ENCODE measurements at regions not wholly inside any gene's neighbourhood (a gene's known extent, or its start where the extent isn't known, plus 50 kb on each side); places are given as distances from the start of the nearest gene placed in this dataset.
"Not testable (repeated sequence)": the region's sequence is repeated elsewhere in the genome, so short reads cannot be mapped to it uniquely, and the experiment has no call there.

DNA sequence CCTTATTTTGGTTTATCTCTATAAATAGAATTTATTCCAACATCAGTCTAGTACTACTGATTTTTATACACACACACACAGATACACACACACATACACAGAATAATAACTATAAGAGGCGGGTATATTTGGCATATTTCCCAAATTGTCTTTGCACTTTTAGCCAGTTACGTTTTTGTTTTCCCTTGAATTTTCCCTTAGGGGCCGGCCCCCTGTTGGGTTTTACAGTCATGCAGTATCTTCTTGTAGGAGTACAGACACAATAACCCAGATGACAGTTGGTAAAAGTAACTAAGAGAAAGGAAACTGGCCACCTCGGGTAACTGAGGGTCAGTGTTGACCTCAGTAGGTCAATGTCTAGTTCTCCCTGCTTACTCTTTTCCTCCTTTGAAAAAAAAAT, 50.9 kb downstream of the DISP1 start:
- DNase-seq: no peak

DNA sequence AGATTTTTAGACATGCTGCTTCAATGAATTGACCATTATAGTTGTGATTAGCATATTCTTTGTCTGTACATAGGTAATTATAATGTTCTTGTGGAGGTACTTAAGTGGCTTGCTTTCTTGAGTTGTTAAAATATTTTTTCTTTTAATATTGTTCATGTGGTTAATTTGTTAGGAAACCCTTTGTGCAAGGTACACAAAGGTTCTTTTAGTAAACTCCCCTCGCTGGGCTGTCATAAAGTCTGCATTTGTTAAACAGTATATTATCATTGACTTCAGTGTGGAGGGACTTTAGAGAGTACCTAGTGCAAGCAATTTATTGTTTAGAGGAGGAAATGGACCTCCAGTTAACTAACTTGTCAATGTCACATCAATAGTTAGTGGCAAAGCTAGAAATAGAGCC, 52.5 kb downstream of the DISP1 start:
- no peak for DNase-seq

DNA sequence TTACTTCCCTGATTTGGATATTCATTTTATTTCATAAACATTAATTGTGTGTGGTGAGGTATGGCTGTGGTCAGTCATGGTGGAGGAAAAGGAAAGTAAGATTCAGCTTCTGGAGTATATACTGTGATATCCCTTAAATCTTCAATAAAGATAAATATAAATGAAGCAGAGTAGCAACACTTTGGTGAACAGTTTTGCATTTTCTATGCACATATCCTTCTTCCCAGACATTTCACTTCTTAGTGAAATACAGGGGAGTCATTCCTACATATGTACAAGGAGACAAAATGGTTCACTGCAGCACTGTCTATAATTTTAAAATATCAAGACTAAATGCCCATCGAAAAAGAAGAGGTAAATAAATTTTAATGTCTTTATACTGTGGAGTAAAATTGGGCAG, 61.3 kb downstream of the DISP1 start:
- no peak for DNase-seq

DNA sequence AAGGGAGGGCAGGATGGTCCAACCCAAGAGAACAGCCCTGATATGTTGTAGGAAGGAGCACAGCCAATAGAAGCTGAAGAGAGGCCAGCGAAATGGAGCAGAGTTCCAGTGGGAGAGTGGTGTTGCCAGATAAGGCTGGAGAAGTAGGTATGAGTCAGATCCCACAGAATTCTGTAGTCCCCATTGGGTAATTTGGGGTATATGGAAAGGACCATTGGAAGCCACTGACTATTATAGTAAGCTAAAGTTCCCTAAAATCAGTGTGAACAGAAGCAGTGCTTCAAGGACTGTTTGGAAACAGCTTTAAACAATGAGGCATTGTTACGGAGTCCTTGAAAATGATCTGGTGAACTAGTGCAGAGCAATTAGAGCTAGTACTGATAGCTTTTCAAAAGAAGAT, 63.0 kb downstream of the DISP1 start:
- no peak for DNase-seq

DNA sequence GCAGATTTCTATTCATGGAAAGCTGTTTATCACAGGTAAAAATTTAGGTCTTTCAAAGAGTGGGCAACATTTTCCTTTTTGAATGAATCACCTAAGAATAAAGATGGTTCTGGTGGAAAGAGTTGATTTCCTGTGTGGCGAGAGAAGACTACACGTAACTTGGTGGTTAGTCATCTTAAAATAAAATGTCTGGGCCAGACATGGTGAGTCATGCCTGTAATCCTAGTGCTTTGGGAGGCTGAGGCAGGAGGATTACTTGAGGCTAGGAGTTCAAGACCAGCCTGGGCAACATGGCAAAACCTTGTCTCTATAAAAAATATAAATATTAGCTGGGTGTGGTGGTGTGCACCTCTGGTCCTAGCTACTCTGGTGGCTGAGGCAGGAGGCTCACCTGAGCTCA, 65.7 kb downstream of the DISP1 start:
- DNase-seq: peak; percentile 19

DNA sequence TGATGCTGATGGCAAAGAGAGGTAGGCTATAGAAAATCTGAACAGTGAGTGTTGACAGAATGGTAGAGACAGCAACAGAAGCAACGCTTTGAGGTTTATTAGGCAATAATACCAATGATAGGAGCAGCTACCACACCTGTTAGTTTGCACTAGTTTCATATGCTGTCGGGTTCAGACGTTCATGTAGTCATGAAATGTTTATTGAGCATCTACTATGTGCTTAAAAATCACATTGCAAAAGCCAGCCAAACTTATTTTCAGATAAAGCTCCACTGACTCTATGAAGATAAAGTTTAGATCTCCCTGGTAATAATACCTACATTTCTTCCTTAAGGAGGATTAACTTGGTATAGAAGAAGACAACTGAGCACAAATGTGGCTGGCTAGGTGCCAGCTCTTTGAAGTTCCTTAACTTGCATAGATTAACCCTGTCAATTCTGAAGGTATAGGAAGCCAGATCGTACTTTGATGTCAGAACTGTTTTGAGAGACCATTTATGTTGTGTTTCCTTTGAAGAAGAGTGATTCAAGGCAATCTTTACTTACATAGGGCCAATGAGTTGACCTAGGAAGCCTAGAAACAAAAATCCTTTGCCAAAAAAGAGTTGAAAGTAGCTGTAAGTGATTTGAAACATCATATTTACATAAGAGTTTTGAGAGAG, 71.5 kb downstream of the DISP1 start:
- DNase-seq: no peak

DNA sequence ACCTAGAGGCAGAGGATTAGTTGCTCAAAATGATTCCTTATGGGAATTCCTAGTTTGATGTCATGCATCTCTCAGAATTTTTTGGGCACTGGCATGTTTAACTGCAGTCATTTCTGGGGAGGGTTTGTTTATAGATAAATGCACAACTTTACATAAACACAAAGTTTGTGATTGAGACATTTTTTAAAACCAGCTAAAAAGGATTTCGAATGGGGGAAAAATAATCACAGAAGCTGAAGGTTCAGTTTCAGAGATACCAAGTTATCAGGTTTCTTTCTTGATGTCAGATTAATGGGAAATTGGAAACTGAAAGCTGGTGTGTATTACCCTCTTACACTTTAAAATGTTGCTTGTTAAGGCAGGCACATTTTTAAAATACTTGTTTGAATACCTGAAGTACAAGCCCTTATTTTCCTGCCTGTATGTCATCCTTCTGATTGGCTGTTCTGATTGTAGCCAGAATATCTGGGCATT, 72.1 kb downstream of the DISP1 start:
- DNase-seq: no peak

DNA sequence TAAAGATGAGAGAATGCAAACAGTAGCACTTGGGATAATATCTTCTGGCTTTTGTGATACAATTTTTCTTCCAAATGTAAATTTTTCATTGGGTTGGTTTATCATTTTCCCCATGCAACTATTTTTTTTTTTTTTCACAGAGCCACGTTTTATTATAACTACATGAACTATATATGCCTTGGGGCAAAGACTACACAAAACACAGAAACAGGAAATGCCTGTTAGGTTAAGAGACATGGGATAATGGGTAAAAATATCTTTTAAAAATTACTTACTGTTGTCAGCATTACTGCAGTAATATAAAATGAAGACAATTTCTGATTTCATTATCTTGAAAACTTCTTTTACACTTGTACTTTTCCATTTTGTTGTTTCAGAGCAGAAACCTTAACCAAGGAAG, 74.6 kb downstream of the DISP1 start:
- DNase-seq: no peak

DNA sequence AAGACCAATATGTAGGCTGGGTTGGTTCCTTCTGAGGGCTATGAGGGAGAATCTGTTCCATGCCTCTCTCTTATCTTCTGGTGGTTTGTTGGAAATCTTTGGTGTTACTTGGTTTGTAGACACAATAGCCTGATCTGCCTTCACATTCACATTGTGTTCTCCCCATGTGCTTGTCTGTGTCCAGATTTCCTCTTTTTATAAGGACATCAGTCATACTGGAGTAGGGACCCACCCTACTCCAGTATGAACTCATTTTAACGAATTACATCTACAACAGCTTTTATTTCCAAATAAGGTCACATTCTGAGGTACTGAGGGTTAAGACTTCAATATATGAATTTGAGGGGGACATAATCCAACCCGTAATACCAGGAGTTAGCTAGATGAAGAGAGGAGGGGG, 75.9 kb downstream of the DISP1 start:
- DNase-seq: no peak

DNA sequence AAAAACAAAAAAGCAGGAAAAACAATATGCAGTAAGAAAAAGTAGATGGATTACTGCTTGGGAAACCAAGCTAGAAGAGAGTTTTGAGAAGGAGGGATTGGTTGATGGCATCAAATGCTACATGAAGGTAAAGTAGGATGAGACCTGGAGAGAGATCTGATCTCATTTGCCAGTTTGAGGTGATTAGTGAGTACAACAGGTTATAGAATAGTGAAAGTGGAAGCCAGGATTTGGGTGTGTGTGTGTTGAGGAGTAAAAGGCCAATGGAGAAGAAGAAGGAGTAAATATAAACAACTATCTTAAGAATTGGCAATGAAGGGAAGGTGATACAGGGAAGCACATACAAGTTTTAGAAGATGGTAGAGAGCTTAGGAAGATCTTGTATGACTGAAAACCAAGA, 76.7 kb downstream of the DISP1 start:
- DNase-seq: no peak

DNA sequence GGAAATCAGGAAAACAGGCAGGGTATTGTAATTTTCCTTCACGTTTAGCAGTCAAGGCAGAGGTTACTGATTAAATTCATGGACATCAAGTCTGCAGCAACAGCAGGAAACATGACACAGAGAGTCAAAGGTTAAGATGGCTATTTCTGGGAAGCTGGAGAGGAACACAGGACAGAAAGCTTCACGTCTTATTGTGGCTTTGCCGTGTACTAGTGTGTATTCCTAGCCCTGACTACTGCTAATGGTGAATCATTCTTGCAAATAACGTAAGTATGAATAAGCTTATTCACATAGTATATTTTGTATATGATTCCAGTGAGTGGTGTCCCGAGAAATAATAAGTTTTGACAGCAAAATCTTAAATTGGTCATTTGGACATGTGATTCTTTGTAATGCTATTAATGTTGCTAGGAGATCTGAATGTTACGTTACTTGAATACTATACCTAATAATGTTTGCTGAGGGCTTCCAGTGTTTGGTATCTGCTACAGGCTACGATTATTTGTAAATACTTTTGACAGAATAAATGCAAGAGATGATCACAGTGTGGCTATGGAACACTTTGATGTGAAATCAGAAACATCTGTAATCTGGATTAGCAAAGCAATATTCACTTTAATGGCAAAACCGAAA, 77.4 kb downstream of the DISP1 start:
- DNase-seq: no peak

DNA sequence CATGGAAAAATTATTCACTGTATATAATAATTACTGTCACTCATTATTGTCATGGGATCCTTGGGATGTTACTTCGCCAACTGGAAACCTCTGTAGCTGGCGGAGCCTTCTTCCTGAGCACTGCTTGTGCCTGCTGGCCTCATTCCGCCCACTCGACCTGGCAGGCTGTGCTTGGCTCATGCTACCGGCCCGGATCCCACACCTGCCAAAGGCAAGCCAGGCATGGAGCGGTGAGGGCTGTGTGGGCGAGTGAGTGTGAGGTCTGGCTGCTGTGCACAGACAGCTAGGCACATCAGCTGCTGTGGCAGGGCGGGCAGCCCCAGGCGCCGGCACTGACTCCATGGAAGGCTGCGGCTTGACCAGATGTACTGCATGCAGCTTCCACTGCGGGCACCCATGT, 78.4 kb downstream of the DISP1 start:
- DNase-seq: no peak

DNA sequence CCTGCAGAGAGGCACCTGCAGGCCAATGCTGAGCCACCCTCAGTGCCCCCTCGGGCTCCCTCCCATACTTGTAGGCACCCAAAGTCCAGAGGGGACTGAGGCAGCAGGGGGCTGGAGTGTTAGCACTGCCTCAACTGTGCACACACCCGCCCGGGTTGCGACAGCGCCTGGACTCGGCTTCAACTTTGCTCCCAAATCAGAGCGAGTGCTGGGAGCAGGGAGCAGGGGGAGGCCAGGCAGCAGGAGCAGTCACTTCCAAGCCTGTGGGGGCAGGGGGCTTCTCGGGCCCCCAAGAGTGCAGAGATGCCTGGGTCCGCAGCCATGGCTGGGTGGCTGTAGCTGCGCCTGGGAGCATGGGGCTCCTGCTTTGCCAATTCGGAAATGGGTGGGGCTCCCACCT, 79.5 kb downstream of the DISP1 start:
- DNase-seq: no peak

DNA sequence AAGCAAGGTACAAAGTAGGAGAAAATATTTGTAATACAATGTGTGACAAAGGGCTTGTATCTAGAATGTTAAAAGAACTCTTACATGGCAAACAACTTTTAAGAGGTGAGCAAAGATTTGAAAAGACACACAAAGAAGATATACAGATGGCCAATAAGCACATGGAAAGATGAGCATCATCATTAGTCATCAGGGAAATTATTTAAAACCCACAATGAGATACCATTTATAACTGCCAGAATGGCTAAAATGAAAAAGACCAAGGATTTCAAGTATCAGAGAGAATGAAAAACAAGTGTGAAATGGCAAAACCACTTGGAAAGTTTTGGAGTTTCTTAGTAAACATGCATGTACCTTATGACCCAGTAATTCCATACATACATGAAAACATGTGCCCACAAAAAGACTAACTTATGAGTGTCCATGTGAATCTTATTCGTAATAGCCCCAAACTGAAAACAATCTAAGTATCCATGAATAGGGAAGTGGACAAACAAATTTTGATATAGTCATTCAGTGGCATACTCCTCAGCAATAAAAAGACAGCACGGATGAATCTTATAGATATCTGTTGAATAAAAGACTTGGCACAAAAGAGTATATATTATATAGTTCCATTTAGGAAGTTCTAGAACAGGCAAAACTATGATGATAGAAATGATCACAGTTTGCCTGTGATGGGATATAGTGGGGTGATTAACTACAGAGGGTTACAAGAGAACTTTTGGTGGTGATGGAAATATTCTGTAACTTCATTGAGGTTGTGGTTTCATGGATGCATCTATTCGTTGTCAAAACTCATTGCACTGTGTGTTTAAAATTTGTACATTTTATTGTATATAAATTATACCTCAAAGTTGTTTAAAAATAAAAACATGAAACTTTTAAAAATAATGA, 82.0 kb downstream of the DISP1 start:
- no peak for DNase-seq

DNA sequence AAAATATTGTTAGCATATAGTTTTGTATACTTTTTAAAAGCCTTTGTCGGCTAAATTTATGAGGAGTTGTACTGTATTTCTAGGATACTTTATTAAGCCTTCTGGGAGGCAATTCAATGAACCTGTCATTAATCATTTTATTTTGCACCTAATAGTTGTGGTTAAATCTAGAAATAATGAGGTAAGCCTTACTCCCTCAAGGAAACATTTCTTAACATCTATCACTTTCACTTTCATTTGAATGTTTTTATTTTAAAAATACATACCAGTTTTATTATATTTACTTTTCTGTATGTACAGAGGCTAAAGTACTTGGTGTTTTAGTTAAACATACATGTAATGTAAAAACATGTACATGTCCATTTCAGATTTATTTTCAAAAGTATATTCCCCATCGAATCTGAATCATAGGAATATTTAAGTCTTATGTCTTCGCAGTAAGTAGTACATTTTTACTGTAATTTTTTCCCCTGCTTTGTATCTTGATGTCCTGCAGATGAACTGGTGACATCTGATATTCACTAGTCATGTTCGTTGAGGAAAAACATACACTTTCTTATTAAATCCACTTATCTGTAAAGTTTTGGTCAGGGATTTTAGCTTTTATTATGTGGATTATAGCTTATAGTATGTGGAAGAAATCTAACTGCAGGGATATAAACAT, 82.8 kb downstream of the DISP1 start:
- no peak for DNase-seq

DNA sequence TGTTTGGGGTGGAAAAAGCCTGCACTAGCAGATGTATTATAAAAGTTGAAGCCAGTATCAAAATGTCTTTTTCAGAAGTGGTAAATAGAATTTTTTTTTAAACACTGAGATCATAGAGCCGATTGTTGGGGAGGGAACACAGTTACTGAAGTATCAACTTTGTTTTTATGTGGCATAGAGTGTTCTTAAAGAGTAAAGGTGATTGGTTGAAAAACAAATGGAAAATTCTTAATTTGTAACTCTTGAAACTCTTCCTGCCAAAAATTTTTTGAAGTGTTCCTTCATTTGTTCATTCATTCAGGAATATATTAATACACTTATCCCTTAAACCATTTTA, 83.3 kb downstream of the DISP1 start:
- no peak for DNase-seq

DNA sequence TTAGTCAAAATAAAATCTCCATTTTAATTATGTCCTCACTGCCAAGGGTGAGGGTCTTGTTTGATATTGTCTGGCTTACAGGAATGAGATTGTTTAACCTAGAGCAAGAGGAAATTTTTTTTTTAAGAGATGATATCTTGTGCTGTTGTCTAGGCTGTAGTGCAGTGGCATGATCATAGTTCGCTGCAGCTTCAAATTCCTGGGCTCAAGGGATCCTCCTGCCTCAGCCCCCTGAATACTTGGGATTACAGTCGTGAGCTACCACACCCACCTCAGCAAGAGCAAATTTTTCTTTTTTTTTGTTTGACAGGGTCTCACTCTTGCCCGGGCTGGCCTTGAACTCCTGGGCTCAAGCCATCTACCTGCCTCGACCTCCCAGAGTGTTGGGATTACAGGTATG, 84.6 kb downstream of the DISP1 start:
- no peak for DNase-seq

DNA sequence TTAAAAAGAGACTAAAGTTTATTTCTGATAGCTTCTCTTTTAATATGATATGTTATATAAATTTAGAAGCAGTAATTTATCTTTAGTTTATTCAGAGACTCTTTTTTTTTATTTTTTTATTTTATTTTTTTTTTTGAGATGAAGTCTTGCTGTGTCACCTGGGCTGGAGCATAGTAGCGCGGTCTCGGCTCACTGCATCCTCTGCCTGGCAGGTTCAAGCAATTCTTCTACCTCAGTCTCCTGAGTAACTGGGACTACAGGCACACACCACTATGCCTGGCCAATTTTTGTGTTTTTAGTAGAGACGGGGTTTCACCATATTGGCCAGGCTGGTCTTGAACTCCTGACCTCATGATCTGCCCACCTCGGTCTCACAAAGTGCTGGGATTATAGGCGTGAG, 89.6 kb downstream of the DISP1 start:
- no peak for DNase-seq

DNA sequence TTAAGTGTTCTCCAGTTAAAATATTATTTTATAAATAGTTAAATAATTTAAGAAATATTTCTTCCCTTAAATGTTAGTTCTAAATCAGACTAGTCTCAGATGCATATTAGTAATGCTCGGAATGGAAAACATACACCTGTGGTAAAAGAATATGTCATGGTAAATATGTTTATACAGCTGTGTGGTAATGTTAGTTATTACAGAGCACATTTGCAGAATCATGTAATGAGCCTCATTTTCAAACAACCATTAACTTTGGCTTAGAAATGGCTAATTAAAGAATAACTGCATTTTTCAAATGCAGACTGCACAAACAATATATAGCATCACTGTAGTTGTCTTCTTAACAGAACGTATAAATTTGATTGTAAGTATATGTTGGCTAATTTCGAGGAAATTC, 90.3 kb downstream of the DISP1 start:
- no peak for DNase-seq

DNA sequence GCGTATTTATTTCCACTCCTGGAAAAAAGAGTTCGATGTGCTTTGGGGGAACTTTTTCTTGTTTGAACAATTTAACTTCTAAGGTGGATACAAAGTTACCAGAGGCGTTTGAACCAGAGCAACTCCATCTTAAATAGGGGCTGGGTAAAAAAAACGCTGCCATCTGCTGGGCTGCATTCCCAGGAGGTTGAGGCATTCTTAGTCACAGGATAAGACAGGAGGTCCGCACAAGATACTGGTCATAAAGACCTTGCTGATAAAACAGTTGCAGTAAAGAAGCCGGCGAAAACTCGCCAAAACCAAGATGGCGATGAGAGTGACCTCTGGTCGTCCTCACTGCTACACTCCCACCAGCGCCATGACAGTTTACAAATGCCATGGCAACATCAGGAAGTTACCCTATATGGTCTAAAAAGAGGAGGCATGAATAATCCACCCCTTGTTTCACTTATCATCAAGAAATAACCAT, 91.5 kb downstream of the DISP1 start:
- not testable (repeated sequence) for DNase-seq

DNA sequence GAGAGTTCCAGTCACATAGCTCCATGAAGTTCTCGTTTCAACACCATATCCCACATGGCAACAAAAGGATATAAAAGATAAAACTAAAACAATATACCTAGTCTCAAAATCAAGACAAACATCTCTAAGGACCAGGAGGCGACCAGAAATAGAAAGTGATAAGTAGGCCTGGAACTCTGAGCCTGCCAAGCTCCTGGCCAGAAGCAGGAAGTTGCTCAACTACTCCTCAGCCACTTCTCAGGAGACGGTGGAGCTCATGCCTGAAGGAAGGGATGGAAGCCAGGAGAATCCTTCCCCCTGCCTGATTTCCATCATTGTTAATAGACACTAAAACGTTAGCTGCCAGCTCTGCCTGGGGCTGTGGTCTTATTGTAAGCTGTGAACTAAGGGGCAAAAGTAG, 94.7 kb downstream of the DISP1 start:
- no peak for DNase-seq

DNA sequence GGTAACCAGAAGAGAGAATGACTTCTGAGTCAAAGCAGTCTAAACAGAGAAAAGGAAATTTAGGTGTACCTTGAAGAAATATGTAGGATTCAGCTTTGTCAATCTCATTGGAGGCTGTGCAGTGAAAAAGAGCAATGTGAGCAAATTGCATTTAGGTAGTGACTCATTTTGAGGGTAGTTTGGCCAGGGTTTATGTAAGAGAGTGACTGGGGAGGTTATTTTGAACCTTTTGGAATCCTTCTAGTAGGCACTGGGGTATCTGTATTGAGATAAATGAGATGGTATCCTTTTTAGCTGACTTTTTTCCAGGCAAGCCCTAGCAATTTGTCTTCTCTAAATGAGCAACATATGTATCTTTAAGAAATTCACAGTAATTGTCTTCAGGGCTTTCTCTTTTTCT, 95.9 kb downstream of the DISP1 start:
- no peak for DNase-seq

DNA sequence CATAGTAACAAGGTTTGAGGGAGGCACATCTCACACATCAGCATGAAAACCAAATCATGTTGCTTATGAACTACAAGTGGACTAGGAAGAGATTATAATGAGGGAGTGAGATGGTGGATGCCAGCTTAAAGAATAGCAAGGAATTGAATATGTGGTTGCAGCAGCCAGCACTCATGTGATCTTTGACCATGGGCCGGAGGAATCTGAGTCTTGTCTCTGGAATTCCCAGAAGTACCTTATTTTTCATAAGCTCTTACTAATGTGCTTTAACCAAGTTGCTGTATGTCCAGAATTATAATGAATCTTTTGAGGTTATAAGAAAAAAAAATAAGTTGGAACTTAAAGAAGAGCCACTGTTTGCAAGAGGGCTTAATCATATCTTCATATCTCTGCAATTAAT, 97.0 kb downstream of the DISP1 start:
- DNase-seq: no peak

DNA sequence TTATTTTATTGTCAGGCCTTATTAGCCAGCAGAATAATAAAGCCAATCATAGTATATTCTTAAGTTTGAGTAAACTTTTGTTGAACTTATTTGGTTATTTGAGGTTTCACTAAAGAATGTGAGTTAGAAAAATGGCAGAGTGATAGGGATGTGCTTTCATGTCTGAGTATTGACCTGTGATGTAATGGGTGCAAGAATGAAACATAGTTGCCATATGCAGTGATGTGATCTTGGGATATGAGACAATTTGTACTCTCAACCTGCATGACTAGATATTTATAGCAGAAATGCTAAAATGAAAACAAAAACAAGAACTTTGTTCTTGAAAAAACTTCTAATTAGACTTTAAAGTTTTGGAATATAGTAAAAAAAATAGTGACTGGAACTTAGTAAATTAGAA, 97.9 kb downstream of the DISP1 start:
- no peak for DNase-seq
